Motor neuron (in vitro differentiated cells): ENCODE measurements at regions not wholly inside any gene's neighbourhood (a gene's known extent, or its start where the extent isn't known, plus 50 kb on each side); places are given as distances from the start of the nearest gene placed in this dataset.

ENCODE experiments used
- ATAC-seq, 8 experiments: fragments of 200-7000 bp; cut with Tn5 transposase; replicated peaks in 6 of 8; 2 replicates each; pipeline ENCODE4 v1.8.0; 2021; ENCODE audit warnings: mild to moderate bottlenecking in 8 of 8, moderate library complexity in 8 of 8
- H3K27ac ChIP-seq, 2 donors: fragments of 250-450 bp; sonication (Bioruptor Pico); 2 replicates each; pipeline ENCODE4 v1.9.0; 2021; ENCODE audit warnings: antibody characterized with exemption in 2 of 2, mild to moderate bottlenecking in 2 of 2, moderate library complexity in 1 of 2
- H3K4me1 ChIP-seq, 2 donors: fragments of 250-450 bp; sonication (Bioruptor Pico); replicated peaks in 1 of 2; 2 replicates each; pipeline ENCODE4 v1.6.1; 2021; ENCODE audit warnings: antibody characterized with exemption in 2 of 2, mild to moderate bottlenecking in 2 of 2, moderate library complexity in 1 of 2
- H3K4me3 ChIP-seq, 5 donors: fragments of 250-450 bp; sonication (Bioruptor Pico); 2 replicates each; pipeline ENCODE4 v1.9.0; 2021; ENCODE audit warnings: antibody characterized with exemption in 5 of 5, mild to moderate bottlenecking in 5 of 5, moderate library complexity in 4 of 5
- in situ Hi-C, 9 experiments: fragments of 400-800 bp; cut with MboI; loops; one replicate each; pipeline ENCODE4 v1.15.0; 2021; ENCODE audit warnings: low sequenced_read_pairs in 9 of 9, low pct_unique_long_range_greater_than_20kb in 2 of 9; ENCODE audit not compliant: unreplicated experiment in 9 of 9

DNA sequence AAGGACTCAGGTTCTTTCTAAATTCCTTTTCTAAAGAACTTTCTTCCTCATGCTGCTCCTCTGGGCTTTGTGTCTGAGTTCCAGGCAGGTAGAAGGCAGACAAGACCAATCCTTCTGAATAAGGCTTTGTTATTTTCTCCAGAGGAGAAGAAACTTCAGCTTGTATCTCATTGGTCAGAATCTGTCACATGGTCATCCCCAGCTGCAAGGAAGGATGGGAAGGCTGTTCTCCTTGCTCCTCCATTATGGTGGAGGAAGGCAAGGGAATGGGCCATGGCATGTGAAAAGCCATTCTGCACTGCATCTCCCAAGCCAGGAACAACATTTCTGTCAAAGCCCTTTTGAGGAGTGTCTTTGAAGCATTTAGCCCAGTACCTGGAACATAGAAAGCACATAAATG, 50.6 kb upstream of the NTPCR start:
- H3K4me3 ChIP-seq, result no peak overlapping the region
- H3K27ac ChIP-seq, result no peak overlapping the region
- in situ Hi-C loops, result no loop called here
- no peaks in the 10 kb centered on the region for H3K4me1 ChIP-seq
- no peak for ATAC-seq
